ENCODE measurements at regions not wholly inside any gene's neighbourhood (a gene's known extent, or its start where the extent isn't known, plus 50 kb on each side); places are given as distances from the start of the nearest gene placed in this dataset.

DNA sequence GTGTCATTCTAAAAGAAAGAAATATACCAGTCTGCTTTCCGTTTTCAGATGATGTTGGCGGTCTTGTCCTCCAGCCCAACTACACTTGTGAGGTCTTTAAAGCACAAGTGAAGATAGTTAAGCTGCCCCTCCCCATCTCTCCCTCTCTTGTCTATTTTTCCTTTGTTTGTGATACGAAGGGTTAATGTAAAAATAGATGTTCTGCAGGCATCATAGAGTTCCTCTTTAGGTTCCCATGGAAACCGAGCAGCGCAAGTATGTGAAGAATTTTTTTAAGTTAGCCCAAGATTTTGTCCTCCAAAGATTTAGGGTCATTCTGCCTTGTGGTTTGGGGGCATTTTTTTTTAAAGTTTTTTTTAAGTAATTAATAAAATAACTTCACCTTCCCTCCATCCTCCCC lies 232.4 kb upstream of the AJAP1 start:
- no peak for TF ChIP-seq EZH2 (IDR thresholded peaks at IDR 0.05)
- TF ChIP-seq POLR2AphosphoS5 (IDR thresholded peaks at IDR 0.05; ENCODE audit: borderline replicate concordance, low read depth, low read length) = no peak
